IMR-90 (cell line): ENCODE measurements at regions not wholly inside any gene's neighbourhood (a gene's known extent, or its start where the extent isn't known, plus 50 kb on each side); places are given as distances from the start of the nearest gene placed in this dataset.

ENCODE experiments used
- ATAC-seq: fragments of 200-7000 bp; cut with Tn5 transposase; 2 replicates; pipeline ENCODE4 v1.9.1; 2020; ENCODE audit warnings: low read depth, mild to moderate bottlenecking, moderate library complexity
- BruUV-seq: library from RNA; stranded (reverse); fragments of 400-500 nt; replicated peaks from 2 replicates; lab custom pipeline; 2021; lab: Mats Ljungman, UMichigan
- CTCF ChIA-PET: fragments of 300-600 bp; formaldehyde crosslinking; extraction: SDS; loops from one replicate; lab custom pipeline; 2021; ENCODE audit warnings: antibody characterized with exemption; lab: Yijun Ruan, JAX
- POLR2A ChIA-PET: fragments of 300-600 bp; sonication (Branson Sonifier 250); formaldehyde crosslinking; loops from one replicate; lab custom pipeline; 2022; ENCODE audit warnings: antibody characterized with exemption; ENCODE audit not compliant: unreplicated experiment; lab: Charles Lee
- DNase-seq: peaks from one replicate; pipeline ENCODE4 v3.0.0; 2013
- H2AFZ ChIP-seq: replicated peaks from 2 replicates; pipeline ENCODE3; 2013; ENCODE audit warnings: low read length, mild to moderate bottlenecking; ENCODE audit not compliant: poor library complexity
- H2AK5ac ChIP-seq: 2 replicates; pipeline ENCODE4 v1.6.1; 2013; ENCODE audit warnings: low read depth, low read length, inconsistent platforms
- H2AK9ac ChIP-seq: replicated peaks from 2 replicates; pipeline ENCODE3; 2013; ENCODE audit warnings: mild to moderate bottlenecking, low read depth, low read length, moderate library complexity; ENCODE audit not compliant: poor library complexity
- H2BK120ac ChIP-seq: 2 replicates; pipeline ENCODE4 v1.6.1; 2013; ENCODE audit warnings: low read depth, low read length, inconsistent platforms
- H2BK15ac ChIP-seq: 3 replicates; pipeline ENCODE4 v1.6.1; 2013; ENCODE audit warnings: low read depth, low read length, inconsistent platforms
- H2BK20ac ChIP-seq: 2 replicates; pipeline ENCODE4 v1.6.1; 2013; ENCODE audit warnings: low read depth, mild to moderate bottlenecking, inconsistent platforms, low read length, moderate library complexity
- H2BK5ac ChIP-seq: 2 replicates; pipeline ENCODE4 v1.6.1; 2013; ENCODE audit warnings: mild to moderate bottlenecking, low read depth, low read length, inconsistent platforms; ENCODE audit not compliant: poor library complexity, severe bottlenecking
- H3K14ac ChIP-seq: replicated peaks from 2 replicates; pipeline ENCODE4 v1.6.1; 2013; ENCODE audit warnings: low read depth, low read length, inconsistent platforms
- H3K18ac ChIP-seq: 2 replicates; pipeline ENCODE4 v1.6.1; 2013; ENCODE audit warnings: low read depth, low read length, control low read depth
- H3K23ac ChIP-seq: 2 replicates; pipeline ENCODE4 v1.6.1; 2013; ENCODE audit warnings: low read depth, low read length, inconsistent platforms
- H3K27ac ChIP-seq: 2 replicates; pipeline ENCODE4 v1.5.1; 2013; ENCODE audit warnings: mild to moderate bottlenecking, control low read depth, low read length; ENCODE audit not compliant: insufficient read depth
- H3K27me3 ChIP-seq: 2 replicates; pipeline ENCODE4 v1.6.1; 2013; ENCODE audit warnings: low read length; ENCODE audit not compliant: control insufficient read depth, insufficient read depth
- H3K36me3 ChIP-seq: 2 replicates; pipeline ENCODE4 v1.6.1; 2013; ENCODE audit warnings: low read length, mixed read lengths; ENCODE audit not compliant: control insufficient read depth, insufficient read depth
- H3K4ac ChIP-seq: 2 replicates; pipeline ENCODE4 v1.6.1; 2013; ENCODE audit warnings: low read depth, low read length, inconsistent platforms
- H3K4me1 ChIP-seq: 2 replicates; pipeline ENCODE4 v1.6.1; 2013; ENCODE audit warnings: low read length, mixed read lengths; ENCODE audit not compliant: control insufficient read depth, insufficient read depth
- H3K4me2 ChIP-seq: 2 replicates; pipeline ENCODE4 v1.6.1; 2013; ENCODE audit warnings: low read depth, mild to moderate bottlenecking, control low read depth, low read length, moderate library complexity
- H3K4me3 ChIP-seq: 2 replicates; pipeline ENCODE4 v1.5.1; 2013; ENCODE audit warnings: low read depth, mild to moderate bottlenecking, control low read depth, low read length, moderate library complexity; ENCODE audit not compliant: insufficient read depth
- H3K56ac ChIP-seq: 2 replicates; pipeline ENCODE4 v1.6.1; 2013; ENCODE audit warnings: low read length, inconsistent platforms; ENCODE audit not compliant: insufficient read depth; ENCODE audit errors: extremely low read depth
- H3K79me1 ChIP-seq, 2 experiments: 2 replicates each; pipeline ENCODE4 v1.6.1; 2013; ENCODE audit warnings: low read length in 2 of 2, inconsistent platforms in 1 of 2, low read depth in 1 of 2
- H3K9ac ChIP-seq: 2 replicates; pipeline ENCODE4 v1.6.1; 2013; ENCODE audit warnings: low read depth, low read length, control low read depth
- H3K9me1 ChIP-seq: 2 replicates; pipeline ENCODE4 v1.6.1; 2013; ENCODE audit warnings: low read length, inconsistent platforms; ENCODE audit not compliant: insufficient read depth
- H3K9me3 ChIP-seq: 2 replicates; pipeline ENCODE4 v1.6.1; 2013; ENCODE audit warnings: low read length; ENCODE audit not compliant: control insufficient read depth, insufficient read depth
- H4K20me1 ChIP-seq: 2 replicates; pipeline ENCODE4 v1.6.1; 2013; ENCODE audit warnings: low read length, inconsistent platforms; ENCODE audit not compliant: insufficient read depth
- H4K5ac ChIP-seq: 2 replicates; pipeline ENCODE4 v1.6.1; 2013; ENCODE audit warnings: mild to moderate bottlenecking, low read depth, low read length, control low read depth
- H4K8ac ChIP-seq, 2 experiments: 2 replicates each; pipeline ENCODE4 v1.6.1; 2013; ENCODE audit warnings: low read depth in 2 of 2, low read length in 2 of 2, control low read depth in 1 of 2, inconsistent platforms in 1 of 2
- H4K91ac ChIP-seq: 2 replicates; pipeline ENCODE4 v1.6.1; 2013; ENCODE audit warnings: low read depth, low read length, inconsistent platforms; ENCODE audit not compliant: insufficient read depth
- BHLHE40 ChIP-seq: fragments of 150-350 bp; IDR thresholded peaks from 2 replicates; pipeline ENCODE4 v1.6.1; 2016; ENCODE audit warnings: mild to moderate bottlenecking, low read depth, low read length
- CEBPB ChIP-seq: IDR thresholded peaks from 2 replicates; pipeline ENCODE4 v1.6.1; 2012; ENCODE audit warnings: low read depth, low read length, improper control_type of control experiment
- CHD1 ChIP-seq: IDR thresholded peaks from 2 replicates; pipeline ENCODE4 v1.6.1; 2012; ENCODE audit warnings: low read depth, low read length, improper control_type of control experiment
- ELK1 ChIP-seq: fragments of 150-350 bp; IDR thresholded peaks from 2 replicates; pipeline ENCODE4 v1.6.1; 2016; ENCODE audit warnings: low read depth, mild to moderate bottlenecking, low read length, moderate library complexity, borderline replicate concordance
- FOS ChIP-seq: fragments of 150-350 bp; IDR thresholded peaks from 2 replicates; pipeline ENCODE4 v1.6.1; 2016; ENCODE audit warnings: low read depth, low read length
- MAFK ChIP-seq: IDR thresholded peaks from 2 replicates; pipeline ENCODE4 v1.6.1; 2012; ENCODE audit warnings: low read depth, low read length, improper control_type of control experiment
- MAZ ChIP-seq: IDR thresholded peaks from 2 replicates; pipeline ENCODE4 v1.6.1; 2012; ENCODE audit warnings: low read depth, mild to moderate bottlenecking, low read length, improper control_type of control experiment, moderate library complexity, borderline replicate concordance
- MXI1 ChIP-seq: IDR thresholded peaks from 2 replicates; pipeline ENCODE4 v1.6.1; 2012; ENCODE audit warnings: low read depth, mild to moderate bottlenecking, low read length, moderate library complexity, borderline replicate concordance
- NFE2L2 ChIP-seq: fragments of 150-350 bp; IDR thresholded peaks from 2 replicates; pipeline ENCODE4 v1.6.1; 2016; ENCODE audit warnings: low read depth, mild to moderate bottlenecking, low read length
- POLR2A ChIP-seq: IDR thresholded peaks from 2 replicates; pipeline ENCODE4 v1.6.1; 2012; ENCODE audit warnings: mild to moderate bottlenecking, low read depth, low read length
- RAD21 ChIP-seq: IDR thresholded peaks from 2 replicates; pipeline ENCODE4 v1.6.1; 2012; ENCODE audit warnings: low read length, improper control_type of control experiment
- RCOR1 ChIP-seq: IDR thresholded peaks from 2 replicates; pipeline ENCODE4 v1.6.1; 2012; ENCODE audit warnings: mild to moderate bottlenecking, low read length, improper control_type of control experiment; ENCODE audit not compliant: insufficient replicate concordance
- RFX5 ChIP-seq: IDR thresholded peaks from 2 replicates; pipeline ENCODE4 v1.8.0; 2012; ENCODE audit warnings: low read depth, mild to moderate bottlenecking, low read length, moderate library complexity
- SMC3 ChIP-seq: fragments of 150-350 bp; IDR thresholded peaks from 2 replicates; pipeline ENCODE4 v1.6.1; 2016; ENCODE audit warnings: low read depth, mild to moderate bottlenecking, antibody characterized with exemption, low read length, moderate library complexity
- WGBS, 2 experiments: methylation state at CpG; one replicate each; pipeline versions ENCODE4 v1.1.5 to v1.1.7; 2013; ENCODE audit warnings: missing lambda C conversion rate in 2 of 2; ENCODE audit not compliant: insufficient read length in 1 of 2; ENCODE audit errors: extremely low coverage in 2 of 2; 5-methylcytosine and 5-hydroxymethylcytosine counted together
- dilution Hi-C: fragments of 300-500 bp; cut with HindIII; formaldehyde crosslinking; loops from one replicate; pipeline ENCODE4 v1.14.3; 2018; ENCODE audit warnings: low sequenced_read_pairs; ENCODE audit not compliant: unreplicated experiment
- in situ Hi-C: fragments of 300-500 bp; cut with MboI; formaldehyde crosslinking; loops from 3 replicates; pipeline ENCODE4 v1.14.3; 2019; ENCODE audit warnings: low sequenced_read_pairs, inconsistent platforms, mixed read lengths
- intact Hi-C: fragments of 100-400 bp; cut with micrococcal nuclease; formaldehyde crosslinking; loops from 2 replicates; pipeline ENCODE4 v1.10.0; 2022
- TF ChIP-seq, protein P1 (sequence below): conservative IDR thresholded peaks from 2 replicates; pipeline ENCODE4 v1.5.1; 2012; ENCODE audit warnings: mild to moderate bottlenecking, low read depth, low read length, improper control_type of control experiment
- TF ChIP-seq, protein P2 (sequence below): fragments of 150-350 bp; IDR thresholded peaks from 2 replicates; pipeline ENCODE4 v1.6.1; 2017; ENCODE audit warnings: mild to moderate bottlenecking, antibody characterized with exemption, low read length, low read depth

DNA sequence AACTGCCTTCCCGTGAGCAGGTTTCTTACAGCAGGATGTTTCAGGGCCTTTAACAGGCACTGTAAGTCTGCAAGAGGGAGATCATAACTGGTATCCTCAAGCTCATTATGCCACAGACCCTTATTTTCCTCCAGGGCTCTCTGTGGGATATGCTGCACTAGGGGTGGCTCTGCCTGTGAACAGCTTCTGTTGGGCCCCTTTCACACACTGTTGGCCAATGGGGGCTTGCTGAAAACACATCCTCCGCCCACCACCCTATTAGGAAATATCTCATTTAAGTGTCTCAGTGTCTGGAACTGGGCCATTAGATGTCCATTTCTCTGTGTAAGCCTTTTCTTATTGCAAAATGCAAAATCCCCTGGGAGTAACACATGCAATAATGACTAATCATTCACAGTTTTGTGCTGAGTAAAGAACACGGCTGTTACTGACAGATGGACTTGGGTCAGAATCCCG, 414.3 kb upstream of the HS6ST1 start:
- Histone ChIP-seq H3K4me1 (peaks cover 11% of the 10 kb centered on the region), H2AK9ac (no peak overlapping the region), H3K4me3 (no peak overlapping the region), H2BK15ac (no peak overlapping the region), H2AK5ac (peak overlapping the region; percentile 45; the same call in 1 of the 2 replicates), H3K79me1 (no peaks in the 10 kb centered on the region), H3K23ac (no peak overlapping the region), H3K27me3 (no peaks in the 10 kb centered on the region; the same call in 1 of the 2 replicates), H3K9ac (no peak overlapping the region), H3K27ac (peak overlapping the region; percentile 16; the same call in 1 of the 2 replicates), H3K4ac (no peak overlapping the region), H3K9me3 (peaks cover 3% of the 10 kb centered on the region), H3K14ac (no peak overlapping the region), H4K5ac (no peak overlapping the region; the same call in 1 of the 2 replicates), H4K20me1 (no peaks in the 10 kb centered on the region), H3K18ac (peak overlapping the region; percentile 1; the same call in 1 of the 2 replicates), H3K36me3 (no peaks in the 10 kb centered on the region), H3K4me2 (no peak overlapping the region; the same call in 1 of the 2 replicates), H2BK20ac (no peak overlapping the region), H2BK120ac (no peak overlapping the region), H3K9me1 (no peaks in the 10 kb centered on the region), H2BK5ac (no peak overlapping the region), H4K8ac (peak overlapping the region in 1 of 2 experiments; percentile 22; a peak in 1 of 4 replicates), H4K91ac (peak overlapping the region; percentile 7; the same call in 1 of the 2 replicates), H3K56ac (no peak overlapping the region), H2AFZ (peak overlapping the region; percentile 14)
- DNase-seq (peak; percentile 82), ATAC-seq (peak; percentile 69)
- CTCF ChIA-PET = no interaction called here
- dilution Hi-C loops = no loop called here
- POLR2A ChIA-PET = no interaction called here
- in situ Hi-C loops = loop anchor here (25.0 kb wide), 1 partner anchor 671 kb away; no protein-coding TSS in a partner anchor
- peak; percentile 79 for TF ChIP-seq CEBPB
- no peak for TF ChIP-seq MAZ
- no peak for TF ChIP-seq POLR2A
- TF ChIP-seq MAFK = peak; percentile 32; the same call in 1 of the 2 replicates
- TF ChIP-seq ELK1 = no peak
- TF ChIP-seq, protein P1, sequence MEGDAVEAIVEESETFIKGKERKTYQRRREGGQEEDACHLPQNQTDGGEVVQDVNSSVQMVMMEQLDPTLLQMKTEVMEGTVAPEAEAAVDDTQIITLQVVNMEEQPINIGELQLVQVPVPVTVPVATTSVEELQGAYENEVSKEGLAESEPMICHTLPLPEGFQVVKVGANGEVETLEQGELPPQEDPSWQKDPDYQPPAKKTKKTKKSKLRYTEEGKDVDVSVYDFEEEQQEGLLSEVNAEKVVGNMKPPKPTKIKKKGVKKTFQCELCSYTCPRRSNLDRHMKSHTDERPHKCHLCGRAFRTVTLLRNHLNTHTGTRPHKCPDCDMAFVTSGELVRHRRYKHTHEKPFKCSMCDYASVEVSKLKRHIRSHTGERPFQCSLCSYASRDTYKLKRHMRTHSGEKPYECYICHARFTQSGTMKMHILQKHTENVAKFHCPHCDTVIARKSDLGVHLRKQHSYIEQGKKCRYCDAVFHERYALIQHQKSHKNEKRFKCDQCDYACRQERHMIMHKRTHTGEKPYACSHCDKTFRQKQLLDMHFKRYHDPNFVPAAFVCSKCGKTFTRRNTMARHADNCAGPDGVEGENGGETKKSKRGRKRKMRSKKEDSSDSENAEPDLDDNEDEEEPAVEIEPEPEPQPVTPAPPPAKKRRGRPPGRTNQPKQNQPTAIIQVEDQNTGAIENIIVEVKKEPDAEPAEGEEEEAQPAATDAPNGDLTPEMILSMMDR = no peak
- no peak for TF ChIP-seq BHLHE40
- peak; percentile 59; the same call in 1 of the 2 replicates for TF ChIP-seq FOS
- TF ChIP-seq NFE2L2 = peak; percentile 47; the same call in 1 of the 2 replicates
- no peak for TF ChIP-seq RFX5
- TF ChIP-seq RAD21 = no peak
- TF ChIP-seq SMC3 = no peak
- TF ChIP-seq CHD1 = no peak
- no peak for TF ChIP-seq RCOR1
- TF ChIP-seq MXI1 = no peak
- TF ChIP-seq, protein P2, sequence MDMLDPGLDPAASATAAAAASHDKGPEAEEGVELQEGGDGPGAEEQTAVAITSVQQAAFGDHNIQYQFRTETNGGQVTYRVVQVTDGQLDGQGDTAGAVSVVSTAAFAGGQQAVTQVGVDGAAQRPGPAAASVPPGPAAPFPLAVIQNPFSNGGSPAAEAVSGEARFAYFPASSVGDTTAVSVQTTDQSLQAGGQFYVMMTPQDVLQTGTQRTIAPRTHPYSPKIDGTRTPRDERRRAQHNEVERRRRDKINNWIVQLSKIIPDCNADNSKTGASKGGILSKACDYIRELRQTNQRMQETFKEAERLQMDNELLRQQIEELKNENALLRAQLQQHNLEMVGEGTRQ = no peak
- no CpG with 5 or more reads among the region's 4 CpGs for WGBS, 2 experiments
- intact Hi-C loops = loop anchor here (2.0 to 10.0 kb wide), 2 partner anchors 196 to 258 kb away; no protein-coding TSS in a partner anchor
- no TSS peak for BruUV-seq
